SHP77 (cell line): ENCODE measurements at regions not wholly inside any gene's neighbourhood (a gene's known extent, or its start where the extent isn't known, plus 50 kb on each side); places are given as distances from the start of the nearest gene placed in this dataset.

ENCODE experiments used
- DNase-seq, 2 experiments: peaks; one replicate each; lab custom pipeline; 2025; lab: John Stamatoyannopoulos, UW

DNA sequence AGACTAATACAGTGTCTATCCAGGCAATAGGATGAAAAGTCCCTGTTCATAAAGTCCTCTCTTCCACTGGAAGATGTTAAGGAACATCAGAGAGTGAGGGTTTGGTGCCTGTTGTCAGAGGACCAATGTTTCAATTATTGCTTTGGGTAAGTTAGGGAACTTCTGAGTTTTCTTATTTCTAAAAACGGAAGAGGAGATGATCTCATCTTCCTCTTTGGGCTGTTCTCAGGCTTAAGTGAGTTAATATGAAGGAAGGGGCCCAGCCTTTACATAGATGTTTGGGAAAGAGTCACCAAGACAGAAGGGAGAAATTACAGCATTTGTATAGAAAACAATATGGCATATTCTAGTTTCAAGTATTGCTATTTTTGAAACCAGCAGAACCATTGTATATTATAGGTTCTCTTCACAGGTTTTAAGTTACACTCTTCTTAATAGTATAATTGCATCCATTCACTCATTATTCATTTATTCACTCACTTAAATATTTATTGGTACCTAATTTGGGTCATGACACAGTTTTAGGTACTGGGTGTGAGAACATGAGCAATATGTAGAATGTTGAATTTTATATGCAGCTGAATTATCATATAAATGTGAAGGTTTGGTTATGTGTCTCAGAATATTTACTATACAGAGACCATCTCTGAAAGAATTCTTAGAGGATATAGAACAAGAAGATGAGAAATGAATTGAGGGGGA, 68.5 kb upstream of the LRIG3 start:
- DNase-seq, result no peak

DNA sequence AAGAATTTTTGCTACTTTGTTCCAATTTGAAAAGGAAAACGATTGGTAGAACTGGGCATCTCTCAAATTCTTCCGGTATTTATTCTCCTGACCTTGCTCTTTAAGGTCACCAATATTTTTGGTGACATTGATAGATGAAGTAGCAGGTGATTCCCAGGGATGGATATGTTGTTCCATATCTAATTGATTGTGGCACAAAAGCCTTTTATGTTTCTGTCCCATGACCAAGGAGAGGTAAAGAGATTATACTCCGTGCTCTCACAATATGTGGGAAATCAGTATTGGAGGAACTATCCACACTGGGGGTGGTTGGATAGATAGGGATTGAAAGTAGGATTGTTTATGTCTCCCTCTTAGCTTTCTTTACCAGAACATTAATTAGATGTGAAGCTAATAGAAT, 61.7 kb upstream of the LRIG3 start:
- no peak for DNase-seq

DNA sequence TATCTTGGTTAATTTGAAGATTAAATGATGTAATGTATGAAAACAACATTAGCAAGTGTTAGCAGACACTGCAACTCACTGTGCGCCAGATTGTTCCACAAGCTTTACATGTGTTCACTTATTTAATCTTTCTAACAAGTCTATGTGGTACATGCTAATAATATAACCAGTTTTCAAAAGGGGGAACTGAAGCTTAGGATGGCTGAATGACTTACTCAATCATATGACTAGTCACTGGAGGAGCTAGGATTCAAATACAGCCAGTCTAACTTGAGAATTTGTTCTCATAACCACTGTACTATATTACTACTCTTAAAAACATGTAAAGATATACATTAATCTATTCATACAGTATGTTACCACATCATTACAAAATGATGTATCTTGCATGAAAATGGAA, 60.5 kb upstream of the LRIG3 start:
- no peak for DNase-seq

DNA sequence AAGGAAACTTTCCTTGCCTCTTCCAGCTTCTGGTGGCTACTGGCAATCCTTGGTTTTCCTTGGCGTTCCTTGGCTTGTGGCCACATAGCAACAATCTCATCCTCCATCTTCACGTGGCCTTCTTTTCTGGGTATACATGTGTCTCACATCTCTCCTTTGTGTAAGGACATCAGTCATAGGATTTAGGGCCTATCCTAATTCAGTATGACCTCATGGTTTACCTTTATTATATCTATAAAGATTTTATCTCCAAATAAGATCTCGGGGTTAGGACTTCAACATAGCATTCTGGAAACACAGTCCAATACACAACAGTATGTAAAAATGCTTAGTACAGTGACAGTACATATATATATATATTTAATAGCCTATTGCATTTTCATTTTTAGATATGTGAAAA, 58.4 kb upstream of the LRIG3 start:
- DNase-seq, result no peak

DNA sequence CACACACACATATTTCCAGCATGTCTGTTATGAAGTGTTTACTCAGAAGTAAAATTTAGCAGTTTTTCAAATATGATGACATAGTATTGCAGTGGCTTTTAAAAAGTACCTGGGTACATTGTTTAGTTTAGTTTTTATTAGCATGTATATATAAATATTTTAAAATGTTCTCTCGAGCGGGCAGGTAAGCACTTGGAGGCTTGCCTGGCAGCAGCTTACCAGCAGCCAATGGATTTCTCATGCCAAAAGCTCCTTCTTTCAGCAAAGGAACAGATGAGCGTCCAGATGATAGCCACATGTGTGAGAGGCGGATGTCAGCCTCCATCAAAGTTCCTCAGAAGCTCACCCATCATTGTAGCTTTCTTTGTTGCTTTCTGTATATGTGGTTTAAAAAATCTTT, 57.2 kb upstream of the LRIG3 start:
- DNase-seq, result no peak

GRCh38 chr12:58976146-58976545, 55.8 kb upstream of the LRIG3 start:
- DNase-seq, result no peak
